Thoracic aorta (tissue), 2 donors: ENCODE measurements at regions not wholly inside any gene's neighbourhood (a gene's known extent, or its start where the extent isn't known, plus 50 kb on each side); places are given as distances from the start of the nearest gene placed in this dataset.

Source experiments
- ATAC-seq: fragments of 150-250 bp; one replicate; pipeline ENCODE4 v1.8.0; 2017; ENCODE audit warnings: low read depth; ENCODE audit not compliant: insufficient number of reproducible peaks, low FRiP score
- DNase-seq: peaks from one replicate; pipeline ENCODE4 v3.0.0-alpha.2; 2020; ENCODE audit warnings: low spot score
- H3K27ac ChIP-seq, 2 donors: fragments of 200-600 bp; sonication (generic); 1 replicate in 1 of 2; 2 replicates in 1 of 2; pipeline ENCODE4 v1.5.1; 2016; ENCODE audit warnings: mild to moderate bottlenecking in 2 of 2, moderate library complexity in 2 of 2
- H3K27me3 ChIP-seq: fragments of 200-600 bp; sonication (generic); replicated peaks from 2 replicates; pipeline ENCODE4 v1.6.0; 2016; ENCODE audit warnings: mild to moderate bottlenecking; ENCODE audit not compliant: insufficient read depth
- H3K36me3 ChIP-seq: fragments of 200-600 bp; sonication (generic); one replicate; pipeline ENCODE4 v1.5.1; 2016
- H3K4me1 ChIP-seq, 2 donors: fragments of 200-600 bp; sonication (generic); 1 replicate in 1 of 2; 2 replicates in 1 of 2; pipeline versions ENCODE4 v1.5.1 to v1.6.0; 2016; ENCODE audit warnings: low read depth in 2 of 2, mild to moderate bottlenecking in 1 of 2; ENCODE audit not compliant: control insufficient read depth in 1 of 2
- H3K4me3 ChIP-seq: fragments of 200-600 bp; sonication (generic); 2 replicates; pipeline ENCODE4 v1.5.1; 2016; ENCODE audit warnings: mild to moderate bottlenecking
- H3K9me3 ChIP-seq: fragments of 200-600 bp; sonication (generic); 2 replicates; pipeline ENCODE4 v1.5.1; 2016
- CTCF ChIP-seq: fragments of 200-600 bp; sonication (generic); IDR thresholded peaks from one replicate; pipeline ENCODE4 v1.5.1; 2019; ENCODE audit warnings: antibody characterized with exemption

- no peaks in the 10 kb centered on the region for H3K27me3 ChIP-seq
- H3K27ac ChIP-seq, result no peak overlapping the region
- no peak for ATAC-seq
- no peaks in the 10 kb centered on the region for H3K9me3 ChIP-seq
- H3K4me3 ChIP-seq, result no peak overlapping the region
- no peaks in the 10 kb centered on the region for H3K4me1 ChIP-seq
- TF ChIP-seq CTCF, result no peak
- no peak for DNase-seq
- no peaks in the 10 kb centered on the region for H3K36me3 ChIP-seq
These were observed 318.5 kb upstream of the ARPP21 start for GRCh38 chr3:35320646-35321407.

DNA sequence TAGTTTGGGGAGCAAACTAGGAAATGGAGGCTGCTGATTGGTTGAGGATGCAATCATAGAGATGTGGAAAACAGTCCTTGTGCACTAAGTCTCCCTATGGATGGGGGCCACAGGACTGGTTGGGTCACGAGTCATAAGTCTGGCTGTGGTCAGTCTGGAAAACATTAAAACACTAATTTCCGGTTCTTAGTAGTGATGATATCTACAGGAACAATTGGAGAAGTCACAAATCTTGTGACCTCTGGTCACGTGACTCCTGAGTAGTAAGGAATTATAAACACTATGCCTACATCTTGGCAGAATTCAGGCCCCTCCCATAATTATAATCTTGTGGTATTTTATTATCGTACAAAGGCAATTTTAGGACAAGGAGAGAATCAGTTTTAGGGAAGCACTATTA lies 317.3 kb upstream of the ARPP21 start:
- Histone ChIP-seq H3K9me3 (no peaks in the 10 kb centered on the region), H3K36me3 (no peaks in the 10 kb centered on the region), H3K4me1 (no peaks in the 10 kb centered on the region), H3K27me3 (no peaks in the 10 kb centered on the region), H3K27ac (no peak overlapping the region), H3K4me3 (no peak overlapping the region)
- DNase-seq, result no peak
- no peak for ATAC-seq
- TF ChIP-seq CTCF, result no peak

GRCh38 chr3:35335703-35336102 lies 303.6 kb upstream of the ARPP21 start:
- no peak for ATAC-seq

DNA sequence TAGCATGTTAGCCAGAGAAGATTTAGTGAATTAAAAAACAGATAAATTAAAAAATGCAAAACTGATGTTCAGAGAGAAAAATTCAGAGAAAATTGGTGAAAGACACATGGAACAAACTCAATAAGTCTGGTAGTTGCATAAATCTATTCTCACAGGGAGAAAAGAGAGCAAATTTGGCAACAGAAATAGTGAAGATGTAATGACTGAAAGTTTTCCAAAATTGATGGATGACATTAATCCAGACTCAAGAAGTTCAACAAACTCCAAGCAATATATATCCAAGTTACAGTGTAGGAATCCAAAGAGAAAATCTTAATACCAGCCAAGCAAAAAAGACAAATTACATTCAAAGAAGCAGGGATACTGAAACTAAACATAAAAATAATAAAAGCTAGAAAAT lies 302.7 kb upstream of the ARPP21 start:
- Histone ChIP-seq H3K27me3 (no peaks in the 10 kb centered on the region), H3K4me3 (no peak overlapping the region), H3K27ac (no peak overlapping the region), H3K36me3 (no peaks in the 10 kb centered on the region), H3K9me3 (no peaks in the 10 kb centered on the region), H3K4me1 (no peaks in the 10 kb centered on the region)
- no peak for TF ChIP-seq CTCF
- DNase-seq (no peak), ATAC-seq (no peak)

More at GRCh38 chr3:35335703-35336102, 303.6 kb upstream of the ARPP21 start:
- no peak overlapping the region for H3K27ac ChIP-seq
- no peak for TF ChIP-seq CTCF
- DNase-seq, result no peak
- H3K4me3 ChIP-seq, result no peak overlapping the region
- no peaks in the 10 kb centered on the region for H3K36me3 ChIP-seq
- no peaks in the 10 kb centered on the region for H3K27me3 ChIP-seq
- H3K4me1 ChIP-seq, result no peaks in the 10 kb centered on the region
- H3K9me3 ChIP-seq, result no peaks in the 10 kb centered on the region

GRCh38 chr3:35338186-35338585 lies 301.1 kb upstream of the ARPP21 start:
- DNase-seq, result no peak
- H3K27ac ChIP-seq, result no peak overlapping the region
- no peaks in the 10 kb centered on the region for H3K9me3 ChIP-seq
- no peak for ATAC-seq
- H3K4me1 ChIP-seq, result no peaks in the 10 kb centered on the region
- no peaks in the 10 kb centered on the region for H3K27me3 ChIP-seq
- TF ChIP-seq CTCF, result no peak
- no peak overlapping the region for H3K4me3 ChIP-seq
- no peaks in the 10 kb centered on the region for H3K36me3 ChIP-seq
